SK-N-MC (cell line): ENCODE measurements at regions not wholly inside any gene's neighbourhood (a gene's known extent, or its start where the extent isn't known, plus 50 kb on each side); places are given as distances from the start of the nearest gene placed in this dataset.

Experiments
- EZH2 ChIP-seq: fragments of 200-600 bp; sonication (generic); IDR thresholded peaks from one replicate; pipeline ENCODE4 v1.6.1; 2017; ENCODE audit warnings: antibody characterized with exemption
- FOXP2 ChIP-seq: optimal IDR thresholded peaks from 2 replicates; pipeline ENCODE3; 2011; ENCODE audit warnings: mild to moderate bottlenecking, moderate library complexity; ENCODE audit not compliant: insufficient read depth; ENCODE audit errors: extremely low read length, control extremely low read depth
- POLR2AphosphoS5 ChIP-seq: IDR thresholded peaks from 2 replicates; pipeline ENCODE4 v1.6.1; 2012; ENCODE audit warnings: mild to moderate bottlenecking, low read depth, low read length, borderline replicate concordance

- TF ChIP-seq EZH2 (no peak), POLR2AphosphoS5 (no peak), FOXP2 (no peak)
Observed at GRCh38 chr13:58298556-58299135, 667.1 kb downstream of the PCDH17 start.
